Osteoblast (primary cell): ENCODE measurements at regions not wholly inside any gene's neighbourhood (a gene's known extent, or its start where the extent isn't known, plus 50 kb on each side); places are given as distances from the start of the nearest gene placed in this dataset.

Source experiments
- DNase-seq: peaks from one replicate; pipeline ENCODE4 v3.0.0; 2011; ENCODE audit warnings: low spot score, mixed read lengths; ENCODE audit not compliant: insufficient read length; ENCODE audit errors: missing footprints
- H2AFZ ChIP-seq: 2 replicates; pipeline ENCODE4 v1.6.0; 2011; ENCODE audit warnings: mild to moderate bottlenecking, low read length
- H3K27ac ChIP-seq: 2 replicates; pipeline ENCODE4 v1.5.1; 2011; ENCODE audit warnings: mild to moderate bottlenecking, low read depth, low read length, moderate library complexity
- H3K27me3 ChIP-seq: 2 replicates; pipeline ENCODE4 v1.6.0; 2012; ENCODE audit warnings: mild to moderate bottlenecking, control low read depth, inconsistent platforms, low read length, moderate library complexity; ENCODE audit not compliant: insufficient read depth
- H3K36me3 ChIP-seq: 2 replicates; pipeline ENCODE4 v1.5.1; 2011; ENCODE audit warnings: mild to moderate bottlenecking, low read length, control low read depth, moderate library complexity; ENCODE audit not compliant: insufficient read depth
- H3K4me1 ChIP-seq: 2 replicates; pipeline ENCODE4 v1.5.1; 2011; ENCODE audit warnings: mild to moderate bottlenecking, low read length, control low read depth, moderate library complexity; ENCODE audit not compliant: insufficient read depth
- H3K4me2 ChIP-seq: 2 replicates; pipeline ENCODE4 v1.6.0; 2011; ENCODE audit warnings: mild to moderate bottlenecking, low read length; ENCODE audit not compliant: insufficient read depth
- H3K4me3 ChIP-seq: fragments of 200-600 bp; sonication (generic); 3 replicates; pipeline ENCODE4 v1.5.1; 2012; ENCODE audit warnings: mild to moderate bottlenecking, low read length, inconsistent platforms; ENCODE audit not compliant: insufficient read depth
- H3K79me2 ChIP-seq: 2 replicates; pipeline ENCODE4 v1.6.0; 2012; ENCODE audit warnings: mild to moderate bottlenecking, low read length, control low read depth, inconsistent platforms; ENCODE audit not compliant: insufficient read depth
- H3K9me3 ChIP-seq: 2 replicates; pipeline ENCODE4 v1.5.1; 2011; ENCODE audit warnings: low read depth, low read length, control low read depth
- H4K20me1 ChIP-seq: 2 replicates; pipeline ENCODE4 v1.6.0; 2012; ENCODE audit warnings: mild to moderate bottlenecking, low read length, control low read depth; ENCODE audit not compliant: insufficient read depth
- CTCF ChIP-seq: IDR thresholded peaks from 2 replicates; pipeline ENCODE4 v1.5.1; 2011; ENCODE audit warnings: mild to moderate bottlenecking, low read depth, low read length, moderate library complexity; ENCODE audit errors: extremely low read depth

DNA sequence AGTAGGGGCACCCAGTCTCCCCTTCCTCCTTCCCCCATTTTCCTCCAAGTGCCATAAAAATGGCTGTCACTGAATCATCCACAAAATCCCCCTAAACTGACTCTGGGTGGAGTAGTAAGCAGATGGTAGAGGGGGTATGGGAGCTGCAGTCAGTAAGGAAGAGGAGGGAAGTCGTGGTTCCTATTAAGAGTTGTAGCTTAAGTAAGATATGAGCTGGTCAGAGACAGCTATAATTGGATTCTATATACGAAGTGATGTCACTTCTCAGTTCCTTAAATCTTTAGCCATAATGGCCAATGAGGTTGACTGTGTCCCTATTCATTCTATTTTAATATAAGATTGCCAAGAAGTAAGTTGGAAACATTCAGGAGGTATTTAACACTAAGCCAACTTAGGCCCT, 131.7 kb downstream of the SLC16A9 start:
- DNase-seq = no peak
- no peak for TF ChIP-seq CTCF
- Histone ChIP-seq H3K27ac (no peak overlapping the region), H4K20me1 (no peaks in the 10 kb centered on the region), H3K79me2 (no peaks in the 10 kb centered on the region), H3K4me3 (no peak overlapping the region), H3K9me3 (no peaks in the 10 kb centered on the region), H3K27me3 (peaks cover 2% of the 10 kb centered on the region), H3K4me2 (no peak overlapping the region), H3K36me3 (no peaks in the 10 kb centered on the region), H2AFZ (no peak overlapping the region), H3K4me1 (no peaks in the 10 kb centered on the region)

DNA sequence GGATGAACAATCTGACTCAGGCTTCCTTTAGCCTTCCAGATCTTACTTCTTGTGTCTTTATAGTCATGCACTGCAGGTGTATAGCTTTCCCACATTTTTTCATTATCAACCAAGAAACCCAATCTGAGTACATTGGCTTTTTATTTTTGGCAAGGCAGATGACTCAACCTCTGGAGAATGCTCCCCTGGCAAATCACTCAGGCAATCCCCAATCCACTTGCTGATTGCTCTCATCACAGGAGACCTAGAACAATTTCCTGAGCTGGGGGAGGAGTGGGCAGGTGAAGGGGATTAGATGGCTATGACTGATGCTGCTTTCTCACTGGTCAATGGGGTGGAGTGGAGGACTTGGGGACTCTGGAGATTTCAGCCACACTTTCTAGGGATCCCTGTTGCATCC, 134.4 kb downstream of the SLC16A9 start:
- Histone ChIP-seq H3K27me3 (peaks cover 11% of the 10 kb centered on the region), H3K4me3 (no peak overlapping the region), H4K20me1 (no peaks in the 10 kb centered on the region), H3K27ac (no peak overlapping the region), H3K4me1 (no peaks in the 10 kb centered on the region), H3K79me2 (no peaks in the 10 kb centered on the region), H3K36me3 (no peaks in the 10 kb centered on the region), H3K4me2 (no peak overlapping the region), H3K9me3 (no peaks in the 10 kb centered on the region), H2AFZ (no peak overlapping the region)
- no peak for TF ChIP-seq CTCF
- DNase-seq = peak; percentile 39

DNA sequence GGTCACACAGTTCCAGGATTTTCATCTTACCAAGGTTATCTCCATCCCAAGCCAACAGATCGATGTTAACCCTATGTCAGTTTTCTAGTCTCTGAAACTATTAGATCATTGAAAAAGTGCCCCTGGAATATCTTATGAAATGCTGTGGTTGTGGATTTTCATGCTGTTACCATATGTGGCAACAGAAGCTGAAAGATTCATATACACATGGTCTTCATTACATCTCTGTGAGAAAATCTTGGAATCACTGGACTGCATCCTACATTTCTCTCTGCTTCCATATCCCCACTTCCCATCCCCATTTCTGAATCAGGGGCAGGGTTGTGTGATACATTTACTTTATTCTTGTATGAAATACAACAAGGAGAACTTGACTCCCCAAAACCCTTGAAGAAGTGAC, 146.1 kb downstream of the SLC16A9 start:
- Histone ChIP-seq H3K4me1 (peaks cover 3% of the 10 kb centered on the region), H3K9me3 (no peaks in the 10 kb centered on the region)
- DNase-seq = no peak

GRCh38 chr10:59562126-59562525, 147.5 kb downstream of the SLC16A9 start:
- H3K27ac ChIP-seq = no peak overlapping the region
- DNase-seq = peak; percentile 11

More for the DNA sequence above, 146.1 kb downstream of the SLC16A9 start:
- H4K20me1 ChIP-seq = no peaks in the 10 kb centered on the region
- no peaks in the 10 kb centered on the region for H3K79me2 ChIP-seq
- H3K36me3 ChIP-seq = no peaks in the 10 kb centered on the region
- H3K27me3 ChIP-seq = no peaks in the 10 kb centered on the region
- H3K4me3 ChIP-seq = no peak overlapping the region
- no peak for TF ChIP-seq CTCF
- no peak overlapping the region for H3K27ac ChIP-seq
- H3K4me2 ChIP-seq = no peak overlapping the region
- H2AFZ ChIP-seq = no peak overlapping the region

More at GRCh38 chr10:59562126-59562525, 147.5 kb downstream of the SLC16A9 start:
- peaks cover 3% of the 10 kb centered on the region for H3K4me1 ChIP-seq
- H3K9me3 ChIP-seq = no peaks in the 10 kb centered on the region
- no peaks in the 10 kb centered on the region for H4K20me1 ChIP-seq
- no peak overlapping the region for H3K4me3 ChIP-seq
- no peak for TF ChIP-seq CTCF
- H3K4me2 ChIP-seq = no peak overlapping the region
- no peaks in the 10 kb centered on the region for H3K27me3 ChIP-seq
- H3K36me3 ChIP-seq = no peaks in the 10 kb centered on the region
- H3K79me2 ChIP-seq = no peaks in the 10 kb centered on the region
- H2AFZ ChIP-seq = no peak overlapping the region
